Gastroesophageal sphincter (tissue), 4 donors: ENCODE measurements at regions not wholly inside any gene's neighbourhood (a gene's known extent, or its start where the extent isn't known, plus 50 kb on each side); places are given as distances from the start of the nearest gene placed in this dataset.
"Not testable (repeated sequence)": the region's sequence is repeated elsewhere in the genome, so short reads cannot be mapped to it uniquely, and the experiment has no call there.

ENCODE experiments used
- ATAC-seq: fragments of 150-250 bp; one replicate; pipeline ENCODE4 v1.9.1; 2016; ENCODE audit warnings: mild to moderate bottlenecking, moderate library complexity
- H3K27ac ChIP-seq, 4 donors: fragments of 200-600 bp; sonication (generic) in 3 of 4; 1 replicate in 3 of 4; 2 replicates in 1 of 4; pipeline ENCODE4 v1.5.1; 2016 to 2019
- H3K27me3 ChIP-seq: fragments of 200-600 bp; sonication (generic); one replicate; pipeline ENCODE4 v1.5.1; 2019
- H3K36me3 ChIP-seq, 2 donors: fragments of 200-600 bp; sonication (generic); one replicate each; pipeline ENCODE4 v1.5.1; 2019; ENCODE audit warnings: control low read depth in 1 of 2
- H3K4me1 ChIP-seq, 3 donors: fragments of 200-600 bp; sonication (generic); 1 replicate in 2 of 3; 2 replicates in 1 of 3; pipeline ENCODE4 v1.5.1; 2016 to 2019; ENCODE audit warnings: control low read depth in 2 of 3
- H3K4me3 ChIP-seq, 2 donors: fragments of 200-600 bp; sonication (generic); one replicate each; pipeline ENCODE4 v1.5.1; 2019; ENCODE audit warnings: mild to moderate bottlenecking in 1 of 2, moderate library complexity in 1 of 2
- H3K9me3 ChIP-seq, 3 donors: fragments of 200-600 bp; sonication (generic); one replicate each; pipeline ENCODE4 v1.5.1; 2017 to 2019; ENCODE audit warnings: control low read depth in 2 of 3
- CTCF ChIP-seq, 4 experiments: fragments of 200-600 bp in 2 of 4; fragments of 450-650 bp in 2 of 4; sonication (generic) in 1 of 4; IDR thresholded peaks; one replicate each; pipeline ENCODE4 v1.5.1; 2017 to 2019; ENCODE audit warnings: antibody characterized with exemption in 4 of 4, mild to moderate bottlenecking in 2 of 4, moderate library complexity in 2 of 4
- EP300 ChIP-seq: sonication (generic); formaldehyde crosslinking; IDR thresholded peaks from one replicate; pipeline ENCODE4 v1.6.1; 2017; ENCODE audit warnings: antibody characterized with exemption, mild to moderate bottlenecking
- POLR2A ChIP-seq, 2 donors: fragments of 450-650 bp; IDR thresholded peaks; one replicate each; pipeline ENCODE4 v1.6.1; 2017; ENCODE audit warnings: antibody characterized with exemption in 2 of 2, mild to moderate bottlenecking in 2 of 2, moderate library complexity in 1 of 2
- POLR2AphosphoS5 ChIP-seq: sonication (generic); formaldehyde crosslinking; IDR thresholded peaks from one replicate; pipeline ENCODE4 v1.6.1; 2017; ENCODE audit warnings: antibody characterized with exemption
- WGBS, 2 donors: methylation state at CpG; one replicate each; pipeline ENCODE4 v1.1.5; 2018; ENCODE audit warnings: low coverage in 1 of 2; 5-methylcytosine and 5-hydroxymethylcytosine counted together

- no peaks in the 10 kb centered on the region for H3K36me3 ChIP-seq
- peaks cover 0 to 9% (median 4%) of the 10 kb centered on the region in 3 donors for H3K4me1 ChIP-seq
- no peak overlapping the region for H3K4me3 ChIP-seq
- peaks cover 0 to 5% (median 0%) of the 10 kb centered on the region in 3 donors for H3K9me3 ChIP-seq
- ATAC-seq, result no peak
- H3K27ac ChIP-seq, result no peak overlapping the region
- H3K27me3 ChIP-seq, result no peaks in the 10 kb centered on the region
- 85 to 86% methylated on average over 5 to 7 of the region's 8 CpGs for WGBS, 2 donors
- TF ChIP-seq CTCF (IDR thresholded peaks at IDR 0.05) (no peak), EP300 (no peak), POLR2A (IDR thresholded peaks at IDR 0.05) (no peak), POLR2AphosphoS5 (no peak)
These were observed 353.1 kb downstream of the CDC5L start for GRCh38 chr6:44740566-44741120.

- ATAC-seq, result no peak
- no peak for TF ChIP-seq POLR2A (IDR thresholded peaks at IDR 0.05)
- no peak for TF ChIP-seq CTCF (IDR thresholded peaks at IDR 0.05)
- TF ChIP-seq POLR2AphosphoS5, result no peak
- no peak for TF ChIP-seq EP300
- peaks cover 0 to 9% (median 4%) of the 10 kb centered on the region in 3 donors for H3K4me1 ChIP-seq
- no peaks in the 10 kb centered on the region for H3K27me3 ChIP-seq
- no peak overlapping the region for H3K4me3 ChIP-seq
- 100% methylated on average over 1 of the region's 2 CpGs; no CpG with 5 or more reads in 1 of the 2 donors for WGBS, 2 donors
- H3K36me3 ChIP-seq, result no peaks in the 10 kb centered on the region
- peaks cover 0 to 7% (median 0%) of the 10 kb centered on the region in 3 donors for H3K9me3 ChIP-seq
- H3K27ac ChIP-seq, result no peak overlapping the region
These were observed 354.7 kb downstream of the CDC5L start for GRCh38 chr6:44742201-44742600.

GRCh38 chr6:44742828-44743372 lies 355.4 kb downstream of the CDC5L start:
- H3K27me3 ChIP-seq, result no peaks in the 10 kb centered on the region
- H3K27ac ChIP-seq, result no peak overlapping the region
- H3K9me3 ChIP-seq, result peaks cover 0 to 13% (median 0%) of the 10 kb centered on the region in 3 donors
- WGBS, 2 donors, result 100% methylated on average over 1 of the region's 2 CpGs; no CpG with 5 or more reads in 1 of the 2 donors
- H3K4me1 ChIP-seq, result peaks cover 0 to 9% (median 4%) of the 10 kb centered on the region in 3 donors
- H3K36me3 ChIP-seq, result no peaks in the 10 kb centered on the region
- H3K4me3 ChIP-seq, result no peak overlapping the region
- TF ChIP-seq EP300 (no peak), POLR2A (IDR thresholded peaks at IDR 0.05) (no peak), CTCF (IDR thresholded peaks at IDR 0.05) (no peak), POLR2AphosphoS5 (no peak)
- ATAC-seq, result no peak

- not testable (repeated sequence) for ATAC-seq, H3K27me3 ChIP-seq, H3K27ac ChIP-seq, H3K4me3 ChIP-seq, H3K36me3 ChIP-seq, H3K4me1 ChIP-seq
- peaks cover 0 to 47% (median 0%) of the 10 kb centered on the region in 3 donors for H3K9me3 ChIP-seq
- whole genome bisulfite sequencing, 2 donors, result 95 to 97% methylated on average over 10 to 12 of the region's 18 CpGs
These were observed 372.6 kb downstream of the CDC5L start for GRCh38 chr6:44760116-44760515.

- no peak for ATAC-seq
- no peaks in the 10 kb centered on the region for H3K36me3 ChIP-seq
- H3K9me3 ChIP-seq, result peaks cover 0 to 47% (median 0%) of the 10 kb centered on the region in 3 donors
- TF ChIP-seq POLR2A (IDR thresholded peaks at IDR 0.05), result no peak
- no peak for TF ChIP-seq CTCF (IDR thresholded peaks at IDR 0.05)
- TF ChIP-seq EP300, result no peak
- no peak for TF ChIP-seq POLR2AphosphoS5
- no peaks in the 10 kb centered on the region for H3K27me3 ChIP-seq
- H3K4me3 ChIP-seq, result no peak overlapping the region
- no peak overlapping the region for H3K27ac ChIP-seq
- H3K4me1 ChIP-seq, result no peaks in the 10 kb centered on the region
These were observed 373.5 kb downstream of the CDC5L start for GRCh38 chr6:44761046-44761445.
